ENCODE measurements at regions not wholly inside any gene's neighbourhood (a gene's known extent, or its start where the extent isn't known, plus 50 kb on each side); places are given as distances from the start of the nearest gene placed in this dataset.

DNA sequence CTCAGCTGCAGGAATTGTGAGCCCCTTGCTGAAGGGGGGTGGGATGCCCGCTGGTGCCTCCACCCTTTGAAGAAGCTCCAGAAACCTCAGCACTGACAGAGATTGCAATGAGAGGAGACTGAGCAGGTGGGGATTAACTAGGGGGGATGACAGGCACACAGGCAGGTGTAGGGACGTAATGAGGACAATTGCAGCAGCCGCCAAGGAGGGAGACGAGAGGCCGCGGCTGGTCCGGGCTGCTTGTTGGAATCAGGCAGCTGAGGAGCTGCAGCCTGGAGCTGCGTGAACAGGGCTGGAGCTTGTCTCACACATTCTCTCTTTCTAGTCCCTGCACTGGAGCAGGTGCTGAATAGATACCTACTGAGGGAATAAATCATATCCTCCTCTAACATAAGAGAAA is 122.0 kb upstream of the TCERG1L start:
- TF ChIP-seq, protein P1, sequence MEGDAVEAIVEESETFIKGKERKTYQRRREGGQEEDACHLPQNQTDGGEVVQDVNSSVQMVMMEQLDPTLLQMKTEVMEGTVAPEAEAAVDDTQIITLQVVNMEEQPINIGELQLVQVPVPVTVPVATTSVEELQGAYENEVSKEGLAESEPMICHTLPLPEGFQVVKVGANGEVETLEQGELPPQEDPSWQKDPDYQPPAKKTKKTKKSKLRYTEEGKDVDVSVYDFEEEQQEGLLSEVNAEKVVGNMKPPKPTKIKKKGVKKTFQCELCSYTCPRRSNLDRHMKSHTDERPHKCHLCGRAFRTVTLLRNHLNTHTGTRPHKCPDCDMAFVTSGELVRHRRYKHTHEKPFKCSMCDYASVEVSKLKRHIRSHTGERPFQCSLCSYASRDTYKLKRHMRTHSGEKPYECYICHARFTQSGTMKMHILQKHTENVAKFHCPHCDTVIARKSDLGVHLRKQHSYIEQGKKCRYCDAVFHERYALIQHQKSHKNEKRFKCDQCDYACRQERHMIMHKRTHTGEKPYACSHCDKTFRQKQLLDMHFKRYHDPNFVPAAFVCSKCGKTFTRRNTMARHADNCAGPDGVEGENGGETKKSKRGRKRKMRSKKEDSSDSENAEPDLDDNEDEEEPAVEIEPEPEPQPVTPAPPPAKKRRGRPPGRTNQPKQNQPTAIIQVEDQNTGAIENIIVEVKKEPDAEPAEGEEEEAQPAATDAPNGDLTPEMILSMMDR (conservative IDR thresholded peaks at IDR 0.05; ENCODE audit: low read depth, low read length): no peak
- no peak for TF ChIP-seq EZH2phosphoT487 (IDR thresholded peaks at IDR 0.05; ENCODE audit: borderline replicate concordance, low read length)
- TF ChIP-seq EZH2 (IDR thresholded peaks at IDR 0.05; ENCODE audit: low read length, unreplicated experiment): no peak
